HG03460 (cell line): ENCODE measurements at regions not wholly inside any gene's neighbourhood (a gene's known extent, or its start where the extent isn't known, plus 50 kb on each side); places are given as distances from the start of the nearest gene placed in this dataset.
"Not testable (repeated sequence)": the region's sequence is repeated elsewhere in the genome, so short reads cannot be mapped to it uniquely, and the experiment has no call there.

ENCODE experiments used
- ATAC-seq: cut with Tn5 transposase; IDR thresholded peaks from one replicate; pipeline ENCODE4 v1.9.1; 2021; ENCODE audit not compliant: unreplicated experiment

- no peak for ATAC-seq
Observed at GRCh38 chr14:40398981-40399380, 966.7 kb upstream of the FBXO33 start.

GRCh38 chr14:40394634-40395340, 962.6 kb upstream of the FBXO33 start:
- ATAC-seq: no peak

GRCh38 chr14:40393143-40393542, 960.9 kb upstream of the FBXO33 start:
- ATAC-seq: no peak

GRCh38 chr14:40386433-40386832, 954.2 kb upstream of the FBXO33 start:
- ATAC-seq: peak; percentile 64

- ATAC-seq: no peak
Observed at GRCh38 chr14:40374221-40374620, 942.0 kb upstream of the FBXO33 start.

GRCh38 chr14:40371011-40371410, 938.8 kb upstream of the FBXO33 start:
- ATAC-seq: no peak

GRCh38 chr14:40368314-40368713, 936.1 kb upstream of the FBXO33 start:
- no peak for ATAC-seq

- no peak for ATAC-seq
Observed at GRCh38 chr14:40367717-40368116, 935.5 kb upstream of the FBXO33 start.

- ATAC-seq: no peak
Observed at GRCh38 chr14:40365305-40365704, 933.1 kb upstream of the FBXO33 start.

- no peak for ATAC-seq
Observed at GRCh38 chr14:40362856-40363255, 930.6 kb upstream of the FBXO33 start.

- ATAC-seq: no peak
Observed at GRCh38 chr14:40354754-40355153, 922.5 kb upstream of the FBXO33 start.

GRCh38 chr14:40348104-40348503, 915.9 kb upstream of the FBXO33 start:
- ATAC-seq: not testable (repeated sequence)

GRCh38 chr14:40347675-40348074, 915.4 kb upstream of the FBXO33 start:
- no peak for ATAC-seq

GRCh38 chr14:40346275-40346674, 914.0 kb upstream of the FBXO33 start:
- no peak for ATAC-seq

GRCh38 chr14:40345334-40345733, 913.1 kb upstream of the FBXO33 start:
- ATAC-seq: no peak

GRCh38 chr14:40340708-40341107, 908.5 kb upstream of the FBXO33 start:
- ATAC-seq: no peak

- ATAC-seq: no peak
Observed at GRCh38 chr14:40336846-40337245, 904.6 kb upstream of the FBXO33 start.

- not testable (repeated sequence) for ATAC-seq
Observed at GRCh38 chr14:40326519-40326918, 894.3 kb upstream of the FBXO33 start.

GRCh38 chr14:40318211-40318719, 886.0 kb upstream of the FBXO33 start:
- no peak for ATAC-seq

- ATAC-seq: no peak
Observed at GRCh38 chr14:40317690-40318089, 885.5 kb upstream of the FBXO33 start.

- ATAC-seq: no peak
Observed at GRCh38 chr14:40312296-40312695, 880.1 kb upstream of the FBXO33 start.

GRCh38 chr14:40309124-40309523, 876.9 kb upstream of the FBXO33 start:
- ATAC-seq: no peak

GRCh38 chr14:40308240-40308639, 876.0 kb upstream of the FBXO33 start:
- ATAC-seq: no peak
